ENCODE measurements at regions not wholly inside any gene's neighbourhood (a gene's known extent, or its start where the extent isn't known, plus 50 kb on each side); places are given as distances from the start of the nearest gene placed in this dataset.
A peak's percentile ranks its signal among the peaks of the same experiment; 100 is the strongest.
"Not testable (repeated sequence)": the region's sequence is repeated elsewhere in the genome, so short reads cannot be mapped to it uniquely, and the experiment has no call there.

DNA sequence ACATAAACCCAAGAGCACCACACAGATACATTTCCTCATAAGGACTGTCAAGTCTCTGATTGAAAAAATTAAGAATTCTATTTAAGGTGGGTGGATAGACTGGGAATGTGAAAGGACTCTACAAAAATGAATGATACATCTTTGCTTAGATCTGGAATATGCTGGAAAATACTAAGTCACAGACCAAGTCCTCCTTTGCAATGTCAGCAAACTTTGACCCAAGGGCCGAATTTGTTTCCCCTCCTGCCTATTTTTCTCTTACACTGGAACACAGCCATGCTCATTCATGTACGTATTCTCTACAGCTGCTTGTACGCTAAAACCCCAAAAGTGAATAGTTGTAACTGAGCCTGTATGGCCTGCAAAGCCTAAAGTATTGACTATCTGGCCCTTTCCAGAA, 180.7 kb downstream of the ADSS2 start:
- DNase-seq = no peak

DNA sequence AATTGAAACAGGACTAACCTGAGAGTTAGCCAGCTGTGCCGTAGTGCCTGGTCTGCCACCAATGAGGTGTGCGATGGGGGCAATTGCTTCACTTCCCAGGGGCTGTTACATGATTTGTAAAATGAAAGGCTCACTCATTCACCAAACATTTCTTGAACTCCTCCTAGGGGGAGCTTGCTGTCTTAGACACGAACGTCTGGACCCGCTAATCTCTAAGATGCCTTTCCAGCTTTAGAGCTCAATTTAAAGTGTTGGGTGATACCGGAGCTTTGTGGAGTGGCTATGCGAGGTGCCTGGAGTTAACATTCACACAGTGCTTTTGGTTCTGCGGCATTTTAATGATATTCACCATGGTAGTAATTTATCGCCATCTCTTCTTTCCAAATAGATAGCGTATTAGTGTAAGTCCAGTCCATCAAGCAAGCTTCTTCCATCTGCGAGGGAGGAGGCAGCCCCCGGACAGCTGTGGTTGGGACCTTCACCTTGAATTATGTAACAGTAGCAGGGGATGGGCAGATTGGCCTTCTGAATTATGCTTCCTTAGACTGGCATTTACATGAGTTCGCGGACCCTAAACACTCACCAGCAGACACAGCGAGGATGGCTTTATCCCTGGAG, 179.9 kb downstream of the ADSS2 start:
- DNase-seq = no peak

DNA sequence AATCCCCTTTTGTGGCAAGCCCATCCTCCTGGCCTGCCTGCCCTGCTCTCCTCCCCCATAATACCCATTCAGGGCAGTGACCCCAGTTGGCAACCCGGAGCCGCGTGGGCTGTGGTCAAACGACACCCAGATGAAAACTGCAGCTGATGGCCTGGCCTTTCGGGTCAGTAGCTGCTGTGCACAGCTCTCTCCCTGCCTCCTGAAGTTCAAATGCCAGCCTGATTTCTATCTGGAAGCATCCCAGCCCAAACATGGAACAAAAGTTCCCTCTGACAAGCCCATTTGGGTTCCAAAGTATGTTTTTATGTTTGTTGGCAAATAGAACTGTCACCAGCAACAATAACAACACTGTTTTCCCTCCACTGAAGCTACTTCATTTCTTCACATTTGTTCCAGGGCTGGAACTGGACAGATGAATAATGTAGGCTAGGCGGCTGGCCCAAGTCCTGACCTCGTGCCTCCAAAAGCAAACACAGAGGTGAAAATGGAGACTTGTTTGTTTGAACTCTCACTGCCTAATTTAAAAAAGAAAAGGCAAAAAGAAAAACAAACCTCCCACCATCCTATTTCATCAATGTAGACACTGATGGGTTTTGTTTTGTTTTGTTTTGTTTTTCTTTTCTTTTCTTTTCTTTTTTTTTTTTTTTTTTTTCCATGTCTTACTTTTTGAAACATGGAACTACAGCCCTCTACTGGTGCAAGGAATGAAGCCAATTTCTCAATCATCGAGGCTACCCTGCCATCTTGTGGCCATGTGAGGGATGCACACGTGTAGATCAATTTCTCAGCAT, 179.0 kb downstream of the ADSS2 start:
- peak; percentile 61 for DNase-seq

DNA sequence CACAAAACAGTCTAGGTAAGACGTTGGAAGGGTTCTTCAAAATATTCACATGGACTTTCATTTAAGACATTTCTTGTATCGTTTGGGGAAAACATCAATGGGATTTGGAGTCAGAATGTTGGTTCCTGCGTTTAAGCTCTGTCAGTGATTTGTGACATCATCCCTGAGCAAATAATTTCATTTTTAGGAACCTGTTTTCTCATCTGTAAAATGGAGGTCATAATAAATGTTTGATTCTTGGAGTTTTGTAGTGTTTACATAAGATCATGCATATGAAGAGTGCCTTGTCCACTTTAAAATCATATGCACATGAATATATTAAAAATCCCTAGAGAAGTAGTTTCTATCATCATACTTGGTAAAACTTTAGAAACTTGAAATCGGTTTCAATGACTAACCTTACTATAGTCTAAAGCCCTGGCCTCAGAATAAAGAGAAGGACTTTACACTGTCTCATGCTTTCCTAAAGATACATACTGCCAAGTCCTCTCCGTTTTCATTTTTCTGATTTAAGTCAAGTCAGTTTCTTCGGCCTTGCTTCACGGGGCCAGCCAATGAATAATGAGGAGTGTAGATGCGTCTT, 178.4 kb downstream of the ADSS2 start:
- DNase-seq = no peak

DNA sequence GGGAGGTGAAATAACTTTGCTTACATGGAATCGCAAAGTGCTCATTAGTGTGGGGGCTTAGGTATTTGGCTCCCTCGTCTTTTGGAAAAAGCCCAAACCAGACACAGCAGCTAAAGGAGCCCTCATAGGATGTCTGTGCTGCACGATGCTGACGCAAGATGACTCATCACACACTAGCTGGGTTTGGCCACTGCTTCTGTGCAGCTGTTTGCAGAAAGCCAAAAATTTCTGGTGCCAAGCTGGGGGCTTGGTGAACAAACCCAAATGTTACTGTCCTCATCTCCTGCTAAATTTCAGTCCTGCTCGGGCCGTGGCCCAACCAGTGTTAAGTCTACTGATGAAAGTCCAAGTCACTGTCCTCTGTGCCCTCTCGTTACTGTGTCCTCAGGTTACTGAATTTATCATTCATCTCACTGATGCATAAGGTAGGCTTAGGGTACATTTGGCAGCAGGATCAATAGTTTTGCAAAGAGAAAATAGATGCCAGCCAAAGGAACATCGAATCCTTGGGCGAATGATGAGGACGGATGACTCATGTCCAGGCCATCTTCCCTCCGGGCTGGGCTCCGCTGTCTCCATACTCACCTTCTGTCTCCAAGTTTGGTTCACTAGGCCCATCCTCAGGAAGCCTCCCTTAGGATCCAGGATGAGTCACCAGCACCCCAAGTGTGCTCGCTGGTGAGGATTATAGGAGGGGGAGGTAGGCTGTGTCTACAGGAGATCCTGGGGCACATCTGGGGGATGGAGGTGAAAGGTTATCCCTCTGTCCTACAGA, 177.7 kb downstream of the ADSS2 start:
- DNase-seq = no peak

DNA sequence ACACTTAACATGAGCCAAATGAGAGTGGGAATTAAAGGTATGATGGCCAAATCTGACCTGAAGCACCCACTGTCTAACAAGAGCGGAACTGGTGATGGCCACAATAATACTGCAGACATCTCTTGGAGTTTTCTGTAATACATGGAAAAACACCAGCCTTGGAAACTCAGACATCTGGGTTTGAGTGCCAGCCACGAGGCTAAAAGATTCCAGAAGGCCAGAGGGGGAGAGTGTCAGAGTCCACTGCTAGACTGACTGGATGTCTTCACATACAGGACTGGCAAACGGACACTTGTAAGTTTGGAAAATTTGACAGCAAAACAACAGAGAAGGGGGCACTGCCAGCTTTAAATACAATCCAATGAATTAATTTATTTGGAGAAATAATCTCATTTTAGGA, 175.1 kb downstream of the ADSS2 start:
- no peak for DNase-seq

DNA sequence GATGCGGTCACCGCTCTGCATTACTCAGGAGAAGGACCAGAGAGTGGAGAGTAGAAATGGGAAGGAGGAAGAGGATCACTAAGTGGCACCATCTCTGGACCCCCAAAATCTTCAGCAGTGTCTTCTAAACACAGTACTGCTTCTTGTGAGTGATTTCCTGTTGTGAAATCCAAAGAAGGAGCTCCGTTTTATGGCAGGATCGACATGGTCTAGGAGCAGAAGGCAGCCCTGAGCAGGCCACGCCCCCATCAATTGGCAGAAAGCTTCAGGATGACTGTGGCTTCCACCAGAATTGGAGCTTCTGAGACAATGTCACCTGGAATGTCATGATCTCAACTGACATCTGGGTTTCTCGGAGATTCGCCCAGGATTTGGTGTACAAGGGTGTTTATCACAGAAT, 171.5 kb downstream of the ADSS2 start:
- no peak for DNase-seq

DNA sequence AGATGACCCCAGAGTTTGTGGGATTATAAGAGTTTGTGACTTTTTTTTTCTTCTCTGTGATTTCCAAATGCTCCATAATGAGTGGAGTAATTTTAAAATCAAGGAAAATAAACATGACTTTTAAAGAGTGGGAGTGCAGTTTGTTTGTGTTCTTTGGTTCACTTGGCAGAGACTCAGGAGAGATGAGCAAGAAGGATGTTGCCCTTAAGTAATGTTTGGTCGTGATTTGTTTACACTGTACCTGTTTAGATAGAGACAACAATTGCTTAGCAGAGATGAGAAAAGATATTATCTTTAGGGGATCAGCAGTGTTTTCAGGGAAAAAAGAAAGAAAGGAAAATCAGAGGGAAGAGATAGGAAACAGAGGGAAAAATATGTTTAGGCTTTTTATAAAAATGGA, 170.8 kb downstream of the ADSS2 start:
- no peak for DNase-seq

DNA sequence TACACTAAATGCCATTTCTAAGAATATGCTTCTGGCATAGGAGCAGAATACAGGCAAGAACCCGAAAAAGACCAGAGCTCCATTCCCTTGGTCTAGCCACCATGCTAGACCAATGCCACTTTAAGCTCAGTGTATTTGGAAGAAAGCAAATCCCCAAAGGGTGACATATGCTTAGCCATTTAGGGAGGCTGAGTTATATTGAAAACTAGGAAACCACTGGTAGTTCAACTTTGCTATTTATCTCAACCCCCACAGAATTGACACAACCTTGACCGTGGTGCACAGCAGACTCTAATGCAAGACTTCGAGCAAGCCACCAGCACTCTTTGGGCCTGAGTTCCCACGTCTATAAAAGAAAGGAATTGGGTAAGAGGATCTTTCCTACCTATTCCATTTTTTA, 167.9 kb downstream of the ADSS2 start:
- DNase-seq = no peak

DNA sequence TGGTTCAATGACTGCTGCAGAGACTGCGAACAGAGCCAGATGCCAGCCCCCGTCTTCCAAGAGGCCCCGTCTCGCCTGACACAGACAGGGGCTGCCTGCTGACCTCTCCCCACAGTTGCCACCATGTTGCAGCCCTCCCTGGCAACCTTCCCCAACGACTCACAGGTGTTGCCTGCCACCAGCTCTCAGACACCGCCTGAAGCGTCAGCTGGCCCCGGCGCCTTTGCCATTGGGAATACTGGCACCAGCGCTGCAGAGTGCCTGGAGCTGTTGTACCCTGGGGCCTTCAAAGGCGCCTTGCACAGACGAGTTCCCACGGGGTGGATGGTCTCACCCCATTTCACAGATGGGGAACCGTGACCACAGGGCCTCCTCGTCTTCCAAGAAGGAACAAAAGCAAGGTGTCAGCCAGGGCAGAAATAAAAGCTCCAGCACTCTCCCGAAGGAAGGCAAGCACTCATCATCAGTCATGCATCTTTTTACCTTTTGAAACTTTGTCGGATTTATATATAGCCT, 167.0 kb downstream of the ADSS2 start:
- no peak for DNase-seq

DNA sequence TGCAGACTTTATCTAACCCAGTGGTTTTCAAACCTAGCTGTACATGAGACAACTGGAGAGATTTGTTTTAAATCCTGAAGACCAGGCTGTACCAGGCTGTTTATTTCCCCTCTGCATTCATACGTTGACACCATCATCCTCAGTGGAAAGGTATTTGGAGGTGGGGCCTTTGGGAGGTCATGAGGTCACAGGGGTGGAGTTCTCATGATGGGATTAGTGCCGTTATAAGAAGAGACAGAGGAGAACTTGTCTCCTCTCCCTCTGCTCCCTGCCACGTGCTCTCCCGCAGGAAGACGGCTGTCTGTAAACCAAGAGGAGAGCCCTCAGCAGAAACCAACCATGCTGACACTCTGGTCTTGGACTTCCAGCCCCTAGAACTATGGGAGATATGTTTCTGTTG, 165.4 kb downstream of the ADSS2 start:
- DNase-seq = no peak

DNA sequence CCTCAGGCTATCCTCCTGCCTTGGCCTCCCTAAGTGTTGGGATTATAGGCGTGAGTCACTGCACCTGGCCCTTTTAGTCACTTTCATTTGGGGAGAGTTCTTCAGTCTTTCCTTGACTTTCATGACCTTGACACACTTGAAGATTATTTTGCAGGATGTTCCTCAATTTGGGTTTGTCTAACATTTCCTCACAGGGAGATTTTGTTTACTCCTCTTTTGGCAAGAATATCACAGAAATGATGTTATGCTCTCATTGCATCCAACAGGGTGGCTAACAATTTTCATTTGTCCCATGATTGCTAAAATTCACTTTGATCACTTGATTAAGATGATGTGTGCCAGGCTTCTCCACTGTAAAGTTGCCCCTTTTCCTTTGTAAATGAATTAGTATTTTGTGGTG, 164.0 kb downstream of the ADSS2 start:
- DNase-seq = no peak

DNA sequence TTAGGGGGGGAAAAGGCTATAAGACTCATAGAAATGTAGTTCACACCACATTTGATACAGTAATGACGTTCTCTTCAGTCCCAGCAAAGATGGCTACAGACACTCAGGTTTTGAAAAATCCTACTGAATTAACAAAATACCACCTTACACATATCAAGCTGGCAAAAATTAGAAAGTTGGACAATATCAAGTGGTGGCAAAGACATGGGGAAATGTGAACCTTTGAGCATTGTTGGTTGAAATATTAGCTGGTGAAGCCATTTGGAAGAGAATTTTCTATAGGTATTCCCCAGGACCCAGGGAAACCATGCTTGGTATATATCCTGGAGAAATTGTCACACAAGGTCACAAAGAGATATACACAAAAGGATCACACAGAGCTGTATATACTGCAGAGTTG, 163.0 kb downstream of the ADSS2 start:
- DNase-seq = no peak

DNA sequence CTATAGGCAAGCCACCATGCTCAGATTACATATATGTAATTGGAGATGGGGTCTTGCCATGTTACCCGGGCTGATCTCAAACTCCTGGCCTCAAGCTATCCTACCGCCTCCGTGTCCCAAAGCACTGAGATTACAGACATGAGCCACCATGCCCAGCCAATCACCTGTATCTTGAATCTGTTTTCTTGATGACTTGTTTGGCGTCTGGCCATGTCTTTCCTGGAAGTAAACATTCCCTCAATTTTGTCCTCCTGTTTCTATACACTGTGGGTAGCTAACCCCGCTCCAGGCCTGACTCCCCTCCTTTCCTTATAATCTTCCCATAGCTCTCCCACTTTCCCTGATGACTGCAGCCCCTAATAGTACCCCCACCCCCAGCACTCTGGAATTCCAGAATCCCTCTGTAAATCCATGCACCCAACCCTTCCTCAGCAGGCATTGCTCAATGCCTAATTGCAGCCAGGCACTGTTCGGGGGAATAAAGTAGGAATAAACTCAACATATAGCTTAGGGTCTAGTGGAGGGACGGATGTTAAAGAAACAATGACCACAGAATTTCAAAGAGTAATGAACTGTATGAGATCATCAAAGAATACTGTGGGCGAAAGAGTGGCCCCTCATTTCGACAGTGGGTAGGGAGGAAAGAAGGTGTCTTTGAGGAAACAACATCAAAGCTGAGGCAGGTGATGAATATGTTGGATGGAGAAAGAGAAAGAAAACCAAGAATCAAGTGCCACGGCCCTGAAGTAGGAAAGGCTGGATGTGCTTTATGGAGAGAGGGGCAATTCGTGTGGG, 161.5 kb downstream of the ADSS2 start:
- no peak for DNase-seq

DNA sequence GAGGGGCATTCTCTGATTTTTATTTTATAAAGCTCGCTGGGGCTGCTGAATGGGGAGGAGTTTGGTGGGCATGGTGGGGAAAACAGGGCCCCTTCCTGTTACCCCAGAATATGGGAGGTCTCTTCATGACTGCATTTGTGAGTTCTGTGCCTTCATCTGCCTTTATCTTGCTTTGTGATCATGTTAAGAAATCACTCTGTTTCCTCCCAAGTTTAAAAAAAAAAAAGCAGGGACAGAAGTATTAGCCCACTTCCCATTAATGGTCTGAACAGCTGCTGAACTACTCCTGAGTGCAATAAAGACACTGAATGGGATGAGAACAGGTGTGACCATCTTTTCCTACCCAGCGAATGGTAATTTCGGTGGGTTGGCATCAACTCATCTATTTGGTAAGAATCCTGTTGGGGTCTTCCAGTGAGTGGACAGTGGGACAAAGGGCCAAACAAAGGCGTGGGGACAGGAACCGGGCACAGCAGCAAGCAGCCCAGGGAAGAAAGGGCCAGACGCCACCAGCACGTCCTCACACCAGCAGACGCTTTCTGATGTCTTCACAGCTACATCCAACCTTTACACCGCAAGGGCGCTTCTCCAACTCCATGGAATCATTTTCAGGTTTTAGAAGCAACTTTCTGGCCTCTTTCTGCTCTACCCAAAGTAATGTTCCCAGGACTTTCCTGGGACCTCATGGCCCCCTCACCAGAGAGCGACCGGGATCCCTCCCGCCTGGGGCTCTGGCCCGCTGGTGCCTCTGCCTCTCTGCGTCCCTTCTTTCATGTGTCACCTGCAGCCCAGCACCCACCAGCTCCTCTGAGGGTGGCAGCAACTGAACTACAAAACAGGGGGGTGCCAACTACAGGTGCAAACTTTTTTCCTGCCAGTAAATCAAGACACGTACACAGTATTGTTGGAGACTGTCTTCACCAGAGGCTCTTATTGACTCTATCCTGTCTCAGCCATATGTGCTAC, 160.2 kb downstream of the ADSS2 start:
- DNase-seq = no peak

DNA sequence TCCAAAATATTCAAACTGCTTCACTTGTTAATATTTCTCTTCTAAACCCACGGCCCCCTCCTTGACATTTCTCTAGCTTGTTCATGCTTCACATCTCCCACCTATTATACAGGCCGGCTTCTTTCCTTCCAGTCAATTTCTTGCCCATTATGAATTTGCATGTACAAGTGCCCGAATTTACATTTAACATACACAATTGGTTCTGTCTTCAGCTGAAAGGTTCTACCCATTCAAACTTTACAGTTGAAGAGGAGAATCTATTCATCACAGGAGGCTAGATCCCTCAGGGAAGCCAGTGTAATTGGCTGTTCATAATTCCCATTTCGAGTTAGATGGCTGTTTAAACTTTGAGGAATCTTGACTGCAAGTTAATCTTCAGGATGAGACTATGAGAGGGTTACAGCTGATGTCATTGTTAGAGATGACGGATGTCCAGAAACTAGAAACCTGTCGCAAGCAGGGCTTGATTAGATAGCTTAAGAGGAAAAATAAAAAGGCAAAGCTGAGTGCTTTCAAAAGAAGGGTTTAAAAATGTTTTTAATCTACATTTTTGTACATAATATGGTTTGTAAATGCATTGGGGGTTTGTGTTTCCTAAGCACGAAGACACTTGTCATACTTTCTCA, 157.0 kb downstream of the ADSS2 start:
- DNase-seq = no peak

DNA sequence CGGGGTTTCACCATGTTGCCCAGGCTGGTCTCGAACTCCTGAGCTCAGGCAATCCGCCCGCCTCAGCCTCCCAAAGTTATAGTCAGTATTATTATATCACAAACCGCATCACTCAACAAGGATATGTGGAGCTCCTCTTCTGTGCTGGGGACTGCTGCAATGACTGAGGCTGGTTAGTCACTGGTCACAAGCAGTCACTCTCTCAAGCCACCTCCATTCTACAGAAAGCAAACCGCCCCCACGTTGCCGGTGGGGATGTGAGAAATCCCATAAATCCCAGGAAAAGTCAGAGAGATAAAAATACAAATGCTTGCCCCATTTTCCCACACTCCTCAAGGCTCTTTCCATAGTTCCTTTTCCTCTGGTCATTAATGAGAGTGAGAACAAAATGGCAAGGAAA, 155.7 kb downstream of the ADSS2 start:
- no peak for DNase-seq

DNA sequence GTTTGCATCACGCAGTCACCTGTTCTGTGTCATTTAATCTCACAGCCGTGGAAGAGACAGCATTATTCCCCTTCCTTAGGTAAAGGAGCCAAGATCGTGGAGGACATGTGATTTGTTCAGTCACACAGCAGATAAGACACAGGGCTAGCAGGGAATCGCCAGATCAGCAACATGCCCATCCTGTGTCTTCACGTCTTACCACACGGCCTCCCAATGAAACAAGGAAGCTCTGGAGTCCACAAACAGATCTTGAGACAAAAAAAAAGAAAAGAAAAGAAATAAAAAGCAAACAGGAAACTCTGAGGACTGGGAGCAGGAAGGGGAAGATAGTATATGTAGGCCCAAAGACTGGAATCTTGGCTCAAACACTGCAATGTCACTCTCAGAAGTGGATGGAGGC, 155.3 kb downstream of the ADSS2 start:
- no peak for DNase-seq

DNA sequence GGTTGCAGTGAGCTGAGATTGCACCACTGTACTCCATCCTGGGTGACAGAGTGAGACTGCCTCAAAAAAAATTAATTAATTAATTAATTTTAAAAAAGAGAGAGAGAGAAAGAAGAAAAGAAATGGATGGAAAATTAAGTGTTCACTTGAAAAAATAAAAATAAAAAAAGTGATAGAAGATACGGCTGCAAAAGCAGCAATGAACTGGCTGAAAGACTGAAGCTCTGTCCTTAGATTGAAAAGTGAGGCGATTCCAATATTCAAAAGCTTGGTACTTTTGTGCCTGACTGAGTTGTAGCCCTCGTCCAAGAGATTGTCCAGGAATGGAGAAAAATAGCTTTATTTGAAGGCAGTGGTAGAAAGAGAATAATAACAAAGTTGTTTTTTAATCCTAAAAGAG, 154.6 kb downstream of the ADSS2 start:
- no peak for DNase-seq

DNA sequence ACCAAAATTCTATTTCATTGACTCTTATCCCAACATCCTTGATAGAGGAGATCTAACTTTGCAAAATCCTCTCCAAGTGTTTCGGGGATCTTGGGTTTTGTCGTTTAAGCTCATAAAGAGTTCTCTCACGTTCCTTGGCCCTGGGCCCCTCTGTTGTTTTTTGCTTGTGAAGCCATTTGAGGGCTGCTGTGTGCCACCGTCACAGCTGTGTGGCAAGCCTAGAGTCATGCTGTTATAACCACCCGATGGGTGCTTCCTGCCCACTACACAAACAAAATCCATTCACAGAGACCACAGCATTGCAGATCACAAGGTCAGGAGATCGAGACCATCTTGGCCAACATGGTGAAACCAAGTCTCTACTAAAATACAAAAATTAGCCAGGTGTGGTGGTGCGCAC, 154.1 kb downstream of the ADSS2 start:
- DNase-seq = no peak

DNA sequence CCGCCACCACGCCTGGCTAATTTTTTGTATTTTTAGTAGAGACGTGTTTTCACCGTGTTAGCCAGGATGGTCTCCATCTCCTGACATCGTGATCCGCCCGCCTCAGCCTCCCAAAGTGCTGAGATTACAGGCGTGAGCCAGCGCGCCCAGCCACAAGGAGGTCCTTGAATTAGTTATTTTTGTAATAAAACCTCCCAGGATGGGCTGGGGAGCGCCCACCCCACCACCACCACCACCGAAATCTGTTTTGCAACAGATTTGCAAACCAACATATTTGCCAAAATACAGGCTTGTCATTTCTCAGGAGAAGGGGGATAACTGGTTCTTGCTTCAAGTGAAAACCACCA, 151.7 kb downstream of the ADSS2 start:
- DNase-seq = not testable (repeated sequence)
